OCI-LY1 (cell line): ENCODE measurements at regions not wholly inside any gene's neighbourhood (a gene's known extent, or its start where the extent isn't known, plus 50 kb on each side); places are given as distances from the start of the nearest gene placed in this dataset.

Experiments used
- CTCF ChIP-seq: fragments of 200-600 bp; sonication (generic), shearing (Covaris generic); IDR thresholded peaks from 2 replicates; pipeline ENCODE4 v1.5.1; 2017; ENCODE audit warnings: mild to moderate bottlenecking, antibody characterized with exemption, low read length, moderate library complexity, mixed read lengths
- EZH2 ChIP-seq: fragments of 200-600 bp; sonication (generic), shearing (Covaris generic); IDR thresholded peaks from 2 replicates; pipeline ENCODE4 v1.8.0; 2017; ENCODE audit warnings: borderline replicate concordance, mixed run types, mild to moderate bottlenecking, antibody characterized with exemption, low read length, moderate library complexity, mixed read lengths

- TF ChIP-seq CTCF (no peak), EZH2 (no peak)
Measured at GRCh38 chr16:55149622-55150021, 174.4 kb upstream of the IRX6 start.
